OCI-LY7 (cell line): ENCODE measurements at regions not wholly inside any gene's neighbourhood (a gene's known extent, or its start where the extent isn't known, plus 50 kb on each side); places are given as distances from the start of the nearest gene placed in this dataset.

Experiments used
- EZH2phosphoT487 ChIP-seq: fragments of 200-600 bp; sonication (generic); IDR thresholded peaks from 2 replicates; pipeline ENCODE4 v1.6.1; 2018; ENCODE audit warnings: low read depth, borderline replicate concordance, mild to moderate bottlenecking, mixed run types, antibody characterized with exemption, low read length, moderate library complexity, mixed read lengths
- TF ChIP-seq, protein P1 (sequence below): fragments of 200-600 bp; sonication (generic); conservative IDR thresholded peaks from 2 replicates; pipeline ENCODE4 v1.5.1; 2014; ENCODE audit warnings: mild to moderate bottlenecking, antibody characterized with exemption, low read length, moderate library complexity, mixed read lengths

DNA sequence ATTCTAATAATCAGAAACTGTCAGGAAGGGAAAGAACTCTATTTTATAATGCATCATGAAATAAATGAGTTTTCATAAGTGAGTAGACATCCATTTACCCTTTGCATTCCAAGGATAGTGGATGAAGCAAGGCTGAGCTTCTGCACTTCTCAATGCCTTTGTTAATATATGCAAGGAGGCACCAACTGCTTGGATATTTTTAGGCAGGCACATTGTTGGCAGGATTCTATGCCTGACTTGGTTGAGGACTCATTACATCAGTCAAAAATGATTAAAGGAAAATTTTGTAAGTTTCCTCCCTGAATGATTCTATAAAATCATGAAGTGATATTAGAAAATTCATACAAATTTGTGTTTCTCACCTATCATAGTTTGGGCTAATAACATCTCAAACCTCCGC, 612.2 kb upstream of the POM121L12 start:
- TF ChIP-seq, protein P1, sequence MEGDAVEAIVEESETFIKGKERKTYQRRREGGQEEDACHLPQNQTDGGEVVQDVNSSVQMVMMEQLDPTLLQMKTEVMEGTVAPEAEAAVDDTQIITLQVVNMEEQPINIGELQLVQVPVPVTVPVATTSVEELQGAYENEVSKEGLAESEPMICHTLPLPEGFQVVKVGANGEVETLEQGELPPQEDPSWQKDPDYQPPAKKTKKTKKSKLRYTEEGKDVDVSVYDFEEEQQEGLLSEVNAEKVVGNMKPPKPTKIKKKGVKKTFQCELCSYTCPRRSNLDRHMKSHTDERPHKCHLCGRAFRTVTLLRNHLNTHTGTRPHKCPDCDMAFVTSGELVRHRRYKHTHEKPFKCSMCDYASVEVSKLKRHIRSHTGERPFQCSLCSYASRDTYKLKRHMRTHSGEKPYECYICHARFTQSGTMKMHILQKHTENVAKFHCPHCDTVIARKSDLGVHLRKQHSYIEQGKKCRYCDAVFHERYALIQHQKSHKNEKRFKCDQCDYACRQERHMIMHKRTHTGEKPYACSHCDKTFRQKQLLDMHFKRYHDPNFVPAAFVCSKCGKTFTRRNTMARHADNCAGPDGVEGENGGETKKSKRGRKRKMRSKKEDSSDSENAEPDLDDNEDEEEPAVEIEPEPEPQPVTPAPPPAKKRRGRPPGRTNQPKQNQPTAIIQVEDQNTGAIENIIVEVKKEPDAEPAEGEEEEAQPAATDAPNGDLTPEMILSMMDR = no peak
- no peak for TF ChIP-seq EZH2phosphoT487
